AG08395 (cell line): ENCODE measurements at regions not wholly inside any gene's neighbourhood (a gene's known extent, or its start where the extent isn't known, plus 50 kb on each side); places are given as distances from the start of the nearest gene placed in this dataset.

Experiments used
- DNase-seq: peaks from one replicate; pipeline ENCODE4 v3.0.0; 2012; ENCODE audit warnings: mixed read lengths, low spot score

GRCh38 chr4:43782391-43782790, 666.2 kb downstream of the KCTD8 start:
- DNase-seq: no peak

GRCh38 chr4:43816116-43816515, 632.5 kb downstream of the KCTD8 start:
- DNase-seq: no peak

- no peak for DNase-seq
Observed at GRCh38 chr4:43822621-43823020, 626.0 kb downstream of the KCTD8 start.

GRCh38 chr4:43835869-43836268, 612.7 kb downstream of the KCTD8 start:
- DNase-seq: no peak

GRCh38 chr4:43837171-43837570, 611.4 kb downstream of the KCTD8 start:
- DNase-seq: no peak

GRCh38 chr4:43837604-43838003, 611.0 kb downstream of the KCTD8 start:
- no peak for DNase-seq

GRCh38 chr4:43842594-43842993, 606.0 kb downstream of the KCTD8 start:
- DNase-seq: no peak

- DNase-seq: no peak
Observed at GRCh38 chr4:43843501-43843900, 605.1 kb downstream of the KCTD8 start.

GRCh38 chr4:43846111-43846587, 602.5 kb downstream of the KCTD8 start:
- no peak for DNase-seq

- no peak for DNase-seq
Observed at GRCh38 chr4:43853565-43854264, 594.9 kb downstream of the KCTD8 start.

GRCh38 chr4:43855283-43855682, 593.3 kb downstream of the KCTD8 start:
- DNase-seq: no peak

- no peak for DNase-seq
Observed at GRCh38 chr4:43864616-43865146, 583.9 kb downstream of the KCTD8 start.

GRCh38 chr4:43867908-43868307, 580.7 kb downstream of the KCTD8 start:
- no peak for DNase-seq

- DNase-seq: no peak
Observed at GRCh38 chr4:43875655-43876054, 573.0 kb downstream of the KCTD8 start.

GRCh38 chr4:43882470-43882869, 566.1 kb downstream of the KCTD8 start:
- DNase-seq: no peak

GRCh38 chr4:43886196-43886595, 562.4 kb downstream of the KCTD8 start:
- DNase-seq: no peak

- no peak for DNase-seq
Observed at GRCh38 chr4:43898836-43899235, 549.8 kb downstream of the KCTD8 start.

- no peak for DNase-seq
Observed at GRCh38 chr4:43903456-43903855, 545.2 kb downstream of the KCTD8 start.

GRCh38 chr4:43918377-43918776, 530.2 kb downstream of the KCTD8 start:
- no peak for DNase-seq

- DNase-seq: no peak
Observed at GRCh38 chr4:43932448-43932847, 516.2 kb downstream of the KCTD8 start.

GRCh38 chr4:43943998-43944397, 504.6 kb downstream of the KCTD8 start:
- no peak for DNase-seq

GRCh38 chr4:43959976-43960375, 488.6 kb downstream of the KCTD8 start:
- no peak for DNase-seq

- DNase-seq: no peak
Observed at GRCh38 chr4:43968011-43968410, 480.6 kb downstream of the KCTD8 start.

- DNase-seq: no peak
Observed at GRCh38 chr4:43983610-43984009, 465.0 kb downstream of the KCTD8 start.
